ENCODE measurements at regions not wholly inside any gene's neighbourhood (a gene's known extent, or its start where the extent isn't known, plus 50 kb on each side); places are given as distances from the start of the nearest gene placed in this dataset.

DNA sequence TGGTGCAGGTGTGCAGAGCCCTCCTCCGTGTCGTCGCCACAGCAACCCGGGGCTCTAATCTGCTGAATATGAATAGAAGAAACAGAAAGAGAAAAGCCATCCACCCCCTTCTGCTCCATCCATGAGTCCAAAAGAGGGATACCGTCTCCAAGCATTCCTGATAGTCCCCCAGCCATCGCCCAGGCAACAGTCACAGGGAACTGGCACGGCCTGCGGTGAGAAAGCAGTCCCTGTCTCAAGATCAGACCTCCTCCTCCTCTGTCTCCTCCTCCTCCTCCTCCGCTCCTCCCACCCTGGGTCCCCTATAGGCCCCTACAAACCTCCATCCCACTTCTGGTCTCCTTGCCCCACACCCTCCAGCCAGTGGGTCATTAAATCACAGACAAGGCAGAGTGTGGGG lies 308.1 kb upstream of the MPDZ start:
- no peak overlapping the region for H3K27ac ChIP-seq
- no peaks in the 10 kb centered on the region for H4K20me1 ChIP-seq (ENCODE audit: insufficient read depth)
- H2AFZ ChIP-seq (ENCODE audit: low read depth) = no peak overlapping the region
- TF ChIP-seq, protein P1, sequence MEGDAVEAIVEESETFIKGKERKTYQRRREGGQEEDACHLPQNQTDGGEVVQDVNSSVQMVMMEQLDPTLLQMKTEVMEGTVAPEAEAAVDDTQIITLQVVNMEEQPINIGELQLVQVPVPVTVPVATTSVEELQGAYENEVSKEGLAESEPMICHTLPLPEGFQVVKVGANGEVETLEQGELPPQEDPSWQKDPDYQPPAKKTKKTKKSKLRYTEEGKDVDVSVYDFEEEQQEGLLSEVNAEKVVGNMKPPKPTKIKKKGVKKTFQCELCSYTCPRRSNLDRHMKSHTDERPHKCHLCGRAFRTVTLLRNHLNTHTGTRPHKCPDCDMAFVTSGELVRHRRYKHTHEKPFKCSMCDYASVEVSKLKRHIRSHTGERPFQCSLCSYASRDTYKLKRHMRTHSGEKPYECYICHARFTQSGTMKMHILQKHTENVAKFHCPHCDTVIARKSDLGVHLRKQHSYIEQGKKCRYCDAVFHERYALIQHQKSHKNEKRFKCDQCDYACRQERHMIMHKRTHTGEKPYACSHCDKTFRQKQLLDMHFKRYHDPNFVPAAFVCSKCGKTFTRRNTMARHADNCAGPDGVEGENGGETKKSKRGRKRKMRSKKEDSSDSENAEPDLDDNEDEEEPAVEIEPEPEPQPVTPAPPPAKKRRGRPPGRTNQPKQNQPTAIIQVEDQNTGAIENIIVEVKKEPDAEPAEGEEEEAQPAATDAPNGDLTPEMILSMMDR (conservative IDR thresholded peaks at IDR 0.05; ENCODE audit: low read depth, low read length) = no peak
- H3K36me3 ChIP-seq (ENCODE audit: insufficient read depth) = no peaks in the 10 kb centered on the region
- H3K4me3 ChIP-seq (IDR thresholded peaks at IDR 0.05; ENCODE audit: insufficient read depth, low read depth, low read length) = no peak overlapping the region
- no peak overlapping the region for H3K4me2 ChIP-seq
- no peaks in the 10 kb centered on the region for H3K4me1 ChIP-seq (ENCODE audit: low read depth, poor library complexity, severe bottlenecking)
- no peak overlapping the region for H3K9ac ChIP-seq
- no peaks in the 10 kb centered on the region for H3K27me3 ChIP-seq (ENCODE audit: insufficient read depth, low read depth)
- no peaks in the 10 kb centered on the region for H3K79me2 ChIP-seq (ENCODE audit: insufficient read depth, low read depth)

DNA sequence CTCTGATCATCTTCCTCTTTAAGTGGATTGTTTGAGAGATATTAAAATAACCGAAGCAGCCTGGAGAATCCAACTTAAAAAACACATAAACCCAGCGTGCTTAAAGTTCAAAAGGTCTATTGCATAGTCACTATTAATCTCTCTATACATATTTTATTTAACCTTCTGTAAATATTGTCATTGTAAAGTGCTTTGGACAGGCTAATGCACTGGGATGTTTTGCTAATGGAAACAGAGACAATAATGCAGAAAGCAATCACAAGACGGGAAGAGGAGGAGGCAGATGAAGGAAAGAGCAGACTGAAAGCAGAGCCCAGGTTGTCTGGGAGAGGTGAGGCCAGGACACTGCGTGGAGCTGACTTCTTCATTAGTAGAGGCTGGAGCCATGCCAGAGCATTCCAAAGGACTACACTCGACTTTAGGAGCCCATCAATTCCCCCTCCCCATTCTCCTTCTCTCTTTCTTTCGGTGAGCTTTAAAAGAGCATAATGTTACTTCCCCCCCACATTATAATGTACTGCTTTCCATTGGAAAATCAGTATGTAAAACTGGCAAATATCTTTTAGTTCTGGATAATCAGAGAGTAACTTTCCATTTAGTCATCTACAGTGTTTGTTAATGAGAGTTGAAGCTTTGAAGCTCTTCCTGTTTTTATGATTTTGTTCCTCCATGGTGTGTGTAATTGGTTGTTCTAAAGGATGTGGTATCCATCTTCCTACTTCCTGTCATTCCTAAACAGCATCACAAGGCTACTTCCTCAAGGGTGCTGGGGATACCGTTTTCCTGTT lies 307.3 kb upstream of the MPDZ start:
- H3K4me1 ChIP-seq (ENCODE audit: low read depth, poor library complexity, severe bottlenecking) = no peaks in the 10 kb centered on the region
- H3K79me2 ChIP-seq (ENCODE audit: insufficient read depth, low read depth) = no peaks in the 10 kb centered on the region
- H3K4me2 ChIP-seq = no peak overlapping the region
- no peak overlapping the region for H3K27ac ChIP-seq
- H3K4me3 ChIP-seq (IDR thresholded peaks at IDR 0.05; ENCODE audit: insufficient read depth, low read depth, low read length) = no peak overlapping the region
- TF ChIP-seq, protein P1 (conservative IDR thresholded peaks at IDR 0.05; ENCODE audit: low read depth, low read length) = no peak
- no peaks in the 10 kb centered on the region for H3K36me3 ChIP-seq (ENCODE audit: insufficient read depth)
- H3K9ac ChIP-seq = no peak overlapping the region
- H2AFZ ChIP-seq (ENCODE audit: low read depth) = no peak overlapping the region
- no peaks in the 10 kb centered on the region for H3K27me3 ChIP-seq (ENCODE audit: insufficient read depth, low read depth)
- H4K20me1 ChIP-seq (ENCODE audit: insufficient read depth) = no peaks in the 10 kb centered on the region

- Histone ChIP-seq H2AFZ (ENCODE audit: low read depth) (no peak overlapping the region), H3K9ac (no peak overlapping the region), H4K20me1 (ENCODE audit: insufficient read depth) (no peaks in the 10 kb centered on the region), H3K27me3 (ENCODE audit: insufficient read depth, low read depth) (no peaks in the 10 kb centered on the region), H3K79me2 (ENCODE audit: insufficient read depth, low read depth) (no peaks in the 10 kb centered on the region), H3K4me2 (no peak overlapping the region), H3K36me3 (ENCODE audit: insufficient read depth) (no peaks in the 10 kb centered on the region), H3K27ac (no peak overlapping the region), H3K4me3 (IDR thresholded peaks at IDR 0.05; ENCODE audit: insufficient read depth, low read depth, low read length) (no peak overlapping the region), H3K4me1 (ENCODE audit: low read depth, poor library complexity, severe bottlenecking) (no peaks in the 10 kb centered on the region)
- TF ChIP-seq, protein P1 (conservative IDR thresholded peaks at IDR 0.05; ENCODE audit: low read depth, low read length) = no peak
Measured at GRCh38 chr9:13580760-13581159, 301.3 kb upstream of the MPDZ start.

DNA sequence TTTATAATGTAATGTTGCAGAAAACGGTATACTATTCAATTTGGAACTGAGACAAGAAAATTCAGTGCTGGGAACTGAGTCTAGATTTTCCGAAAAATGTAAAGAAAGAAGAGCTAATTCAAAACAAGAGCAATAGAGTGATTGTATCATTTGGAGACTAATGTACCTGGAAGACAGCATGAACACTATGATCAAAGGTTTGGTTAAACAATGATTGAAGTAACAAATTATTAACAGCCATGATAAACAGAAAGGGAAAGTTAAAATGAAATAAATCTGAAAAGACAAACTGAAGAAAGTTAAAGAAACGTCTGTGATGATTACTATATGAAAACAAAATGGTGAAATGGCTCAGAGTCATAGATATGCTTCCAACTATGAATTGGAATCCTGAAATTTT lies 300.6 kb upstream of the MPDZ start:
- TF ChIP-seq, protein P1 (conservative IDR thresholded peaks at IDR 0.05; ENCODE audit: low read depth, low read length) = no peak
- no peaks in the 10 kb centered on the region for H4K20me1 ChIP-seq (ENCODE audit: insufficient read depth)
- no peak overlapping the region for H3K4me2 ChIP-seq
- H3K4me3 ChIP-seq (IDR thresholded peaks at IDR 0.05; ENCODE audit: insufficient read depth, low read depth, low read length) = no peak overlapping the region
- H3K79me2 ChIP-seq (ENCODE audit: insufficient read depth, low read depth) = no peaks in the 10 kb centered on the region
- no peaks in the 10 kb centered on the region for H3K36me3 ChIP-seq (ENCODE audit: insufficient read depth)
- H3K9ac ChIP-seq = no peak overlapping the region
- no peaks in the 10 kb centered on the region for H3K4me1 ChIP-seq (ENCODE audit: low read depth, poor library complexity, severe bottlenecking)
- no peak overlapping the region for H3K27ac ChIP-seq
- H2AFZ ChIP-seq (ENCODE audit: low read depth) = no peak overlapping the region
- H3K27me3 ChIP-seq (ENCODE audit: insufficient read depth, low read depth) = no peaks in the 10 kb centered on the region

All from KMS-11 (cell line).